ENCODE measurements at regions not wholly inside any gene's neighbourhood (a gene's known extent, or its start where the extent isn't known, plus 50 kb on each side); places are given as distances from the start of the nearest gene placed in this dataset.

- no peak for TF ChIP-seq POLR2A (IDR thresholded peaks at IDR 0.05; ENCODE audit: control extremely low read depth in 1 of 2, low read depth in 2 of 2, low read length in 2 of 2)
- no peak for TF ChIP-seq CTCF (IDR thresholded peaks at IDR 0.05; ENCODE audit: control extremely low read depth in 1 of 3, insufficient read depth in 1 of 3, low read depth in 1 of 3, low read length in 3 of 3)
- TF ChIP-seq FOSL1 (IDR thresholded peaks at IDR 0.05; ENCODE audit: insufficient read depth, low read depth, low read length): no peak
- TF ChIP-seq EZH2 (IDR thresholded peaks at IDR 0.05; ENCODE audit: low read depth, low read length, severe bottlenecking): no peak
- TF ChIP-seq ZNF274 (IDR thresholded peaks at IDR 0.05; ENCODE audit: borderline replicate concordance, extremely low read depth, low read length): no peak
- no peak for TF ChIP-seq MAX (IDR thresholded peaks at IDR 0.05)
Measured at GRCh38 chr5:171714261-171714660, 71.4 kb upstream of the SMIM23 start.

Data from H1 (cell line).